ENCODE measurements at regions not wholly inside any gene's neighbourhood (a gene's known extent, or its start where the extent isn't known, plus 50 kb on each side); places are given as distances from the start of the nearest gene placed in this dataset.

DNA sequence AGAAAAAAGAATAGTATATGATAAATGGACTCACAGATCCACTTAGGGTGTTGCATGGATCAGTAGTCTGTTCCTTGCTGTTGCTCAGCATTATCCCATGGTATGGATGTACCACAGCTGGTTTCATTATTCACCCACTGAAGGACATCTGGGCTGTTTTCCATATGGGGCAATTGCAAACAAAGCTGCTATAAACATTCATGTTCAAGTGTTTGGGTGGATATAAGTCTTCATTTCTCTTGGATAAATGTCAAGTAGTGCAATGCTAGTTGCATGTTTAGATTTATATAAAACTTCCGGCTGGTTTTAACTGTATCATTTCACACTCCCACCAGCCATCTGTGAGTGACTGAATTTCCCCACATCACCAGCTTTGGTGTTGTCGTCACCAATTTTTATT, 137.7 kb downstream of the ASB7 start:
- TF ChIP-seq TAF1 (IDR thresholded peaks at IDR 0.05; ENCODE audit: borderline replicate concordance, insufficient read depth, low read length): no peak
- no peak for TF ChIP-seq POLR2AphosphoS5 (IDR thresholded peaks at IDR 0.05; ENCODE audit: low read depth, low read length)
- TF ChIP-seq, protein P1, sequence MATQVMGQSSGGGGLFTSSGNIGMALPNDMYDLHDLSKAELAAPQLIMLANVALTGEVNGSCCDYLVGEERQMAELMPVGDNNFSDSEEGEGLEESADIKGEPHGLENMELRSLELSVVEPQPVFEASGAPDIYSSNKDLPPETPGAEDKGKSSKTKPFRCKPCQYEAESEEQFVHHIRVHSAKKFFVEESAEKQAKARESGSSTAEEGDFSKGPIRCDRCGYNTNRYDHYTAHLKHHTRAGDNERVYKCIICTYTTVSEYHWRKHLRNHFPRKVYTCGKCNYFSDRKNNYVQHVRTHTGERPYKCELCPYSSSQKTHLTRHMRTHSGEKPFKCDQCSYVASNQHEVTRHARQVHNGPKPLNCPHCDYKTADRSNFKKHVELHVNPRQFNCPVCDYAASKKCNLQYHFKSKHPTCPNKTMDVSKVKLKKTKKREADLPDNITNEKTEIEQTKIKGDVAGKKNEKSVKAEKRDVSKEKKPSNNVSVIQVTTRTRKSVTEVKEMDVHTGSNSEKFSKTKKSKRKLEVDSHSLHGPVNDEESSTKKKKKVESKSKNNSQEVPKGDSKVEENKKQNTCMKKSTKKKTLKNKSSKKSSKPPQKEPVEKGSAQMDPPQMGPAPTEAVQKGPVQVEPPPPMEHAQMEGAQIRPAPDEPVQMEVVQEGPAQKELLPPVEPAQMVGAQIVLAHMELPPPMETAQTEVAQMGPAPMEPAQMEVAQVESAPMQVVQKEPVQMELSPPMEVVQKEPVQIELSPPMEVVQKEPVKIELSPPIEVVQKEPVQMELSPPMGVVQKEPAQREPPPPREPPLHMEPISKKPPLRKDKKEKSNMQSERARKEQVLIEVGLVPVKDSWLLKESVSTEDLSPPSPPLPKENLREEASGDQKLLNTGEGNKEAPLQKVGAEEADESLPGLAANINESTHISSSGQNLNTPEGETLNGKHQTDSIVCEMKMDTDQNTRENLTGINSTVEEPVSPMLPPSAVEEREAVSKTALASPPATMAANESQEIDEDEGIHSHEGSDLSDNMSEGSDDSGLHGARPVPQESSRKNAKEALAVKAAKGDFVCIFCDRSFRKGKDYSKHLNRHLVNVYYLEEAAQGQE (IDR thresholded peaks at IDR 0.05; ENCODE audit: insufficient read depth in 1 of 2, low read depth in 2 of 2, low read length in 2 of 2): no peak
